Testis (tissue), 2 donors: ENCODE measurements at regions not wholly inside any gene's neighbourhood (a gene's known extent, or its start where the extent isn't known, plus 50 kb on each side); places are given as distances from the start of the nearest gene placed in this dataset.

Experiments
- CTCF ChIP-seq, 3 experiments: fragments of 450-650 bp in 2 of 3; fragments of 200-600 bp in 1 of 3; sonication (generic) in 1 of 3; IDR thresholded peaks; one replicate each; pipeline ENCODE4 v1.5.1; 2016 to 2019; ENCODE audit warnings: antibody characterized with exemption in 3 of 3, mild to moderate bottlenecking in 2 of 3, moderate library complexity in 1 of 3
- POLR2A ChIP-seq: fragments of 450-650 bp; IDR thresholded peaks from one replicate; pipeline ENCODE4 v1.6.1; 2017; ENCODE audit warnings: antibody characterized with exemption, mild to moderate bottlenecking, moderate library complexity

- no peak for TF ChIP-seq CTCF (IDR thresholded peaks at IDR 0.05)
- no peak for TF ChIP-seq POLR2A
Observed at GRCh38 chr1:221988829-221989228, 246.9 kb upstream of the DUSP10 start.
